ENCODE measurements at regions not wholly inside any gene's neighbourhood (a gene's known extent, or its start where the extent isn't known, plus 50 kb on each side); places are given as distances from the start of the nearest gene placed in this dataset.
A peak's percentile ranks its signal among the peaks of the same experiment; 100 is the strongest.
"Not testable (repeated sequence)": the region's sequence is repeated elsewhere in the genome, so short reads cannot be mapped to it uniquely, and the experiment has no call there.

DNA sequence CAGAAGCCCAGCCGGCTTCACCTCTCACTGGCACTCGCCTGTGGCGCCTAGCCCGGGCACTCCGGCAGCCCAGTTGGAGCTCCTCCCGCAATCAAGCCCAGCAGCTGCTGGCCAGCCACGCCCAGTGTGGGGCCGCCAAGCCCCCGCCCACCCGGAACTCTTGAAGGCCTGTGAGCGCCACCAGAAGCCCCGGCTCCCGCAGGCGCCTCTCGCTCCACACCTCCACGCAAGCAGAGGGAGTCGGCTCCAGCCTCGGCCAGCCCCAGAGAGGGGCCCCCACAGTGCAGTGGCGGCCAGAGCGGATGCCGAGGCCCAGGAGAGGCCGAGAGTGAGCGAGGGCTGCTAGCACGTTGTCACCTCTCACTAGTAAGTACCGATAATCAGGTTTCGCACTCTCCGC is 240.7 kb downstream of the TFEC start:
- DNase-seq (peak in 1 of 5 donors; percentile 59), FAIRE-seq (no peak)
- Histone ChIP-seq H3K9me3 (ENCODE audit: control insufficient read depth in 2 of 3, insufficient read depth in 1 of 3, low read length in 3 of 3) (no peaks in the 10 kb centered on the region), H3K9ac (ENCODE audit: low read length in 3 of 3) (no peak overlapping the region), H3K36me3 (ENCODE audit: control insufficient read depth in 2 of 3, insufficient read depth in 3 of 3, low read length in 3 of 3) (no peaks in the 10 kb centered on the region), H3K27me3 (ENCODE audit: control insufficient read depth, insufficient read depth, low read length) (no peaks in the 10 kb centered on the region), H3K4me3 (ENCODE audit: low read length in 3 of 3) (no peak overlapping the region), H3K4me1 (ENCODE audit: control insufficient read depth in 2 of 3, insufficient read depth in 2 of 3, low read depth in 1 of 3, low read length in 3 of 3) (no peaks in the 10 kb centered on the region), H3K27ac (ENCODE audit: low read depth in 2 of 2, low read length in 2 of 2) (no peak overlapping the region)
- TF ChIP-seq CTCF (IDR thresholded peaks at IDR 0.05; ENCODE audit: borderline replicate concordance, extremely low read depth, insufficient read depth): no peak
- intact Hi-C loops (cut with DNase I): no loop called here

GRCh38 chr7:115789473-115789872 is 241.1 kb downstream of the TFEC start:
- H3K27ac ChIP-seq (ENCODE audit: low read depth in 2 of 2, low read length in 2 of 2); H3K9ac ChIP-seq (ENCODE audit: low read length in 3 of 3); H3K9me3 ChIP-seq (ENCODE audit: control insufficient read depth in 2 of 3, insufficient read depth in 1 of 3, low read length in 3 of 3); H3K4me3 ChIP-seq (ENCODE audit: low read length in 3 of 3); H3K4me1 ChIP-seq (ENCODE audit: control insufficient read depth in 2 of 3, insufficient read depth in 2 of 3, low read depth in 1 of 3, low read length in 3 of 3); H3K36me3 ChIP-seq (ENCODE audit: control insufficient read depth in 2 of 3, insufficient read depth in 3 of 3, low read length in 3 of 3); FAIRE-seq; intact Hi-C loops (cut with DNase I); H3K27me3 ChIP-seq (ENCODE audit: control insufficient read depth, insufficient read depth, low read length); DNase-seq: not testable (repeated sequence)

DNA sequence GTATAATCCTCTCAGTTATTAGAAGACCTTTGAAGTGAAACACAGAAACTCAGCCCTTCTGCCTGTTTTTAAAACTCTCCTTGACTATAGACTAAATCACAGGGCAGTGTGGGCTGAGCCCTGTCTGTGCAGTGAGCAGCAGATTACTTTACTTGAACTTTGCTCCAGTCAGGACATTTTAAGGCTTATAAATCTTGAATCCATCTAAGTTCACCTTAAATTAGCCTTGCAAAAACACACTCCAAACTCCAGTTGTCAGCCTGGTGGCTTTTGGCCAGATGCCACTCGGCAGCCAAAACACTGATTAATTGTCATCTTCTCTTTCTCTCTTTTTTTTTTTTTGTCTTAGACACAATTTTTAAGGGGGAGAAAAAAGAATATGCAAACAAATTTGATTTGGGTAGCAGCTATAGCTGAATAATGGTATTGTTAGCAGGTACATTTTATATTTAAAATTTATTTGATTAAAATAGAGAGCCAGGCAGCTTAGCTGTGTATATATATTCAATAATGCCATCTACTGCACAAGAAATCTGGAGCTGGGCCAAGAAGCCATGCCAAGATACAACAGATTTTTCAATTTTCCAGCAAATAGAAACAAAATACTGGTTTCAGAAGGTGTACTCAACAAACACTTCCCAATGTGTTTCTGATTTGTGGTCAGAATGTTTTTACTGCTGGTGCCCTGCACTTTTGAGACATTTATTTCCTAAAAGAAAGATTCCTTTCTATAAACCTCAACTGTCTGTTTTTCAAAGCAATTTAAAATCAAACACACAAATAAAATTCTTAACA is 247.7 kb downstream of the TFEC start:
- Histone ChIP-seq H3K9me3 (ENCODE audit: control insufficient read depth in 2 of 3, insufficient read depth in 1 of 3, low read length in 3 of 3) (no peaks in the 10 kb centered on the region), H3K27me3 (ENCODE audit: control insufficient read depth, insufficient read depth, low read length) (peaks cover 7% of the 10 kb centered on the region), H3K36me3 (ENCODE audit: control insufficient read depth in 2 of 3, insufficient read depth in 3 of 3, low read length in 3 of 3) (no peaks in the 10 kb centered on the region), H3K4me3 (ENCODE audit: low read length in 3 of 3) (no peak overlapping the region), H3K4me1 (ENCODE audit: control insufficient read depth in 2 of 3, insufficient read depth in 2 of 3, low read depth in 1 of 3, low read length in 3 of 3) (no peaks in the 10 kb centered on the region), H3K27ac (ENCODE audit: low read depth in 2 of 2, low read length in 2 of 2) (no peak overlapping the region), H3K9ac (ENCODE audit: low read length in 3 of 3) (no peak overlapping the region)
- TF ChIP-seq CTCF (IDR thresholded peaks at IDR 0.05; ENCODE audit: borderline replicate concordance, extremely low read depth, insufficient read depth): no peak
- FAIRE-seq (no peak), DNase-seq (peak in 4 of 5 donors; percentile 51 to 88 (median 72))
- intact Hi-C loops (cut with DNase I): no loop called here

GRCh38 chr7:115779561-115779960 is 251.0 kb downstream of the TFEC start:
- no peak for TF ChIP-seq CTCF (IDR thresholded peaks at IDR 0.05; ENCODE audit: borderline replicate concordance, extremely low read depth, insufficient read depth)
- no peak for FAIRE-seq
- H3K36me3 ChIP-seq (ENCODE audit: control insufficient read depth in 2 of 3, insufficient read depth in 3 of 3, low read length in 3 of 3): no peaks in the 10 kb centered on the region

More at GRCh38 chr7:115779561-115779960, 251.0 kb downstream of the TFEC start:
- H3K4me1 ChIP-seq (ENCODE audit: control insufficient read depth in 2 of 3, insufficient read depth in 2 of 3, low read depth in 1 of 3, low read length in 3 of 3): no peaks in the 10 kb centered on the region
- H3K27ac ChIP-seq (ENCODE audit: low read depth in 2 of 2, low read length in 2 of 2): no peak overlapping the region
- intact Hi-C loops (cut with DNase I): no loop called here
- H3K27me3 ChIP-seq (ENCODE audit: control insufficient read depth, insufficient read depth, low read length): peaks cover 7% of the 10 kb centered on the region
- H3K9me3 ChIP-seq (ENCODE audit: control insufficient read depth in 2 of 3, insufficient read depth in 1 of 3, low read length in 3 of 3): no peaks in the 10 kb centered on the region
- no peak overlapping the region for H3K4me3 ChIP-seq (ENCODE audit: low read length in 3 of 3)
- DNase-seq: no peak
- H3K9ac ChIP-seq (ENCODE audit: low read length in 3 of 3): no peak overlapping the region
